ENCODE measurements at regions not wholly inside any gene's neighbourhood (a gene's known extent, or its start where the extent isn't known, plus 50 kb on each side); places are given as distances from the start of the nearest gene placed in this dataset.

GRCh38 chr3:90043287-90043686 lies 935.9 kb downstream of the EPHA3 start (continued):
- TF ChIP-seq CLOCK (CRISPR knock-in tag; IDR thresholded peaks at IDR 0.05; ENCODE audit: borderline replicate concordance): no peak
- TF ChIP-seq CEBPG (CRISPR knock-in tag; IDR thresholded peaks at IDR 0.05): no peak
- TF ChIP-seq CEBPG (tag; conservative IDR thresholded peaks at IDR 0.05 in 1 of 2, IDR thresholded peaks at IDR 0.05 in 1 of 2): no peak
- TF ChIP-seq IRF2 (CRISPR knock-in tag; IDR thresholded peaks at IDR 0.05): no peak
- no peak for TF ChIP-seq RFX1 (IDR thresholded peaks at IDR 0.05)
- TF ChIP-seq ZBTB34 (CRISPR knock-in tag; IDR thresholded peaks at IDR 0.05): no peak
- no peak for TF ChIP-seq GMEB1 (CRISPR knock-in tag; IDR thresholded peaks at IDR 0.05)
